Stimulated activated CD8-positive, alpha-beta memory T cell treated with anti-CD3 and anti-CD28 coated beads, Interleukin-4, amount 100 ng/mL, for 1 hour (primary cell): ENCODE measurements at regions not wholly inside any gene's neighbourhood (a gene's known extent, or its start where the extent isn't known, plus 50 kb on each side); places are given as distances from the start of the nearest gene placed in this dataset.
"Not testable (repeated sequence)": the region's sequence is repeated elsewhere in the genome, so short reads cannot be mapped to it uniquely, and the experiment has no call there.

Experiments used
- DNase-seq, 2 donors: peaks; one replicate each; pipeline ENCODE4 v3.0.0-alpha.2; 2020; ENCODE audit warnings: low read depth in 2 of 2, low spot score in 1 of 2

DNA sequence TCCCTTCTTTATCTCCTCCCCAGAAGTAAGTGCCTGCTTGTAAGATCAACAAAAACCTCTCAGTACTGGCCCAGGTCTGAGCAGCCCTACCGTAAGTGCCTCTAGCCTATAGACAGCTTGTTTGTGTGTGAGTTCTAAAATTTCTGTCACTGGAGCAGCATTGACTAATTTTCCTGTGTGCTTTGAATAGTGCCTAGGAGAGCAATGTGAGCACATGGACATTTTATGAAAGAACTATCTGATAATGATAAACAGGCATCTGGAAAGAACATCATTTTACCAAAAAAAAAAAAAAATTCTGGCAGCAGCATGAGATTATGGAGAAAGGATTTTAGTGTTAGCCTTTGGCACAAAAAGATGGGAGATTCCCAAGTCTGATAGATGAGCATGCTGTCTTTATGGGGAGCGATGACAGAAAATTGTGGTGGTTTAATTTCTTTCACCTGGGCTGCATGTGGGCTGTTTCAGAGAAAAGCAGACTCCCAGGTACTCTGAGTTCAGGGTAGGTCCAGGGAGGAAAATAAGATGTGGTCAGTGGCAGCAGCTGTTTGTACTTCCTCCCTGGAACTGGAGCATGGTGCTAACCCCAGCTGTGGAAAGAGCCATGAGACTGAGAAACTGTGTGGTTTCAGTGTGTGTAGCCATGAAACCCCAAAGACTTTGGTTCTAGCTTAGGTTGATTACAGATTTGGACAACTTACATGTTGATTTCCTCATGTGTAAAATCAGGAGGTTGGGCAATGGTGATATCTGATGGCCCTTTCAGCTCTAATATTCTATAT lies 419.9 kb downstream of the NTRK2 start:
- no peak for DNase-seq

DNA sequence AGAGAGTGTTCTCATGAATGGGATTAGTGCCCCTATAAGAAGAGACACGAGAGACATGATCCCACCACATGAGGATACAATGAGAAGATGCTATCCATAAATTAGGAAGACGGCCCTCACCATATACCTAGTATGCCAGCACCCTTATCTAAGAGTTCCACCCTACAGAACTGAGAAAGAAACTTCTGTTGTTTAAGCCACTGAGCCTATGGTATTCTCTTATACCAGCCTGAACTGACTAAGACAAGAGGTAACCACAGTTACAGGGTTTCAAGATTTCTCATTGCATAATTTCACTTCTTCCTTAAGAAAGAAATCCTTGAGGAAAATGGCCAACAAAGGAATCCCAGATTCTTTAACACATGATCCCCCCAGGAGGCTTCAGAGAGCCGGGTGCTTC lies 412.4 kb downstream of the NTRK2 start:
- DNase-seq: no peak

DNA sequence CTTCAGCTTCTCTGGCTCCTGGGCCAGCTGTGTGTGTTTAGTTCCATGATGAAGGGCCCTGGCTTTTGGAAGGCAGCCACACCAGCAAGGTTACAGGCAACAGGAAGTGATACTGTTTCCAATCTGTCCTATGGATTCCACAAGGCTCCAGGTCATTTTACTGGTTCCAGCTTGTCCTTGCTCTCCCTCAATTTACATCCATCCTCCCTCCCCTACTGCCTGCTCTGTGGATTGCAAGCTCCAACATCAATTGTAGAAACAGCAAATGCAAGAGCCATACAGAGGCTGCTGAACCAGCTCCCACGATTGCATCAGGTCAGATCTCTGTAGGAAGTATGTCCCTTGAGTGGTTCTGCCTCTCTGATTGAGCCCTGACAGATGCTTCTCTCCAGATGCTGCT lies 409.8 kb downstream of the NTRK2 start:
- DNase-seq: no peak

DNA sequence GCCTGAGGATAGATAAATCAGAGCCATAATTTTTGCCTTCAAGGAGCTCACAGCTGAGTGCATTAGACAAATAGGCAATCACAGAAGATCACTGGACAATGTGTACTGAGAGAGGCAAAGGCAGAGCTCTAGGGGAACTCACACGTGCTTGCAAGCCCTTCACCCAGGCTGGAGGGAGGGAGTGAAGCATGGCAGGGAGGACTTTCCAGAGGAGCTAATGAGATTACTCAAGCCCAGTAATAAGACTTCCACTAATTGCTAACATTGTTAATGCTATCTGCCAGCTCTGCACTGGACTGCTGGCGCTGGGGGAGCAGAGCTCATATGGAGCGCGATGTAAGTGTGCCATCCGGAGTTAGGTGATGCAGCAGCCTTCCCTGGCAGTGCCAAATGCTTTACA lies 408.4 kb downstream of the NTRK2 start:
- DNase-seq: no peak

DNA sequence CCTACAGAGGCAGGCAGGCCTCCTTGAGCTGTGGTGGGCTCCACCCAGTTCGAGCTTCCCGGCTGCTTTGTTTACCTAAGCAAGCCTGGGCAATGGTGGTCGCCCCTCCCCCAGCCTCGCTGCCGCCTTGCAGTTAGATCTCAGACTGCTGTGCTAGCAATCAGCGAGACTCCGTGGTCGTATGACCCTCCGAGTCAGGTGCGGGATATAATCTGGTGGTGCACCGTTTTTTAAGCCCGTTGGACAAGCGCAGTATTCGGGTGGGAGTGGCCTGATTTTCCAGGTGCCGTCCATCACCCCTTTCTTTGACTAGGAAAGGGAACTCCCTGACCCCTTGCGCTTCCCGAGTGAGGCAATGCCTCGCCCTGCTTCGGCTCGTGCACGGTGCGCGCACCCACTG lies 407.6 kb downstream of the NTRK2 start:
- DNase-seq: not testable (repeated sequence)
